Mucosa of rectum (tissue), 2 donors: ENCODE measurements at regions not wholly inside any gene's neighbourhood (a gene's known extent, or its start where the extent isn't known, plus 50 kb on each side); places are given as distances from the start of the nearest gene placed in this dataset.
"Not testable (repeated sequence)": the region's sequence is repeated elsewhere in the genome, so short reads cannot be mapped to it uniquely, and the experiment has no call there.

ENCODE experiments used
- H3K27ac ChIP-seq, 2 donors: one replicate each; pipeline ENCODE4 v1.7.0; 2013; ENCODE audit warnings: inconsistent platforms in 2 of 2, low read depth in 2 of 2, low read length in 2 of 2
- H3K27me3 ChIP-seq, 2 donors: one replicate each; pipeline ENCODE4 v1.7.0; 2013; ENCODE audit warnings: low read length in 2 of 2; ENCODE audit not compliant: control insufficient read depth in 2 of 2, insufficient read depth in 2 of 2
- H3K36me3 ChIP-seq, 2 donors: one replicate each; pipeline ENCODE4 v1.7.0; 2013; ENCODE audit warnings: low read length in 2 of 2; ENCODE audit not compliant: control insufficient read depth in 2 of 2, insufficient read depth in 2 of 2
- H3K4me1 ChIP-seq, 2 donors: one replicate each; pipeline ENCODE4 v1.7.0; 2013; ENCODE audit warnings: low read length in 2 of 2, mild to moderate bottlenecking in 1 of 2; ENCODE audit not compliant: control insufficient read depth in 2 of 2, insufficient read depth in 2 of 2
- H3K4me3 ChIP-seq, 2 donors: one replicate each; pipeline ENCODE4 v1.7.0; 2013; ENCODE audit warnings: low read length in 2 of 2
- H3K9ac ChIP-seq, 2 donors: one replicate each; pipeline ENCODE4 v1.7.0; 2013; ENCODE audit warnings: low read length in 2 of 2, low read depth in 1 of 2, mild to moderate bottlenecking in 1 of 2
- H3K9me3 ChIP-seq, 2 donors: one replicate each; pipeline ENCODE4 v1.7.0; 2013; ENCODE audit warnings: low read length in 2 of 2; ENCODE audit not compliant: control insufficient read depth in 2 of 2
- donor health status: healthy.
- donor health status: Normal muscosa, but diverticular disease.

DNA sequence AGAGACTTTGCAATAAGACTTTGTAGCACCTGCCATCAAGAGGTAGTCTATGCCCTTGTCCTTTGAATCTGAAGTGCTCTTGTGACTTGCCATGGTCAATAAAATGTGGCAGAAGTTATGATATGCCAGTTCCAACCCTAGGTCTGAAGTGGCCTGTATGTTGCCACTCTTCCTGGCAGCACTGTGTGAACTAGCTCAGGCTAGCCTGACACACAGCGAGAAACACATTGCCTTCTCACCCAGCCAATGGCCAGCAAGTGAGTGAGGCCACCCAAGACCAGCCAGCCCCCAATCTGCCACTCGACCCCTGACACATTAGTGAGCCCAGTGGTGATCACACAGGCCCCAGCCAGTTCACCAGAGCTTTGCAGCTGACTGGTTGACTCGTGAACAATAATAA is 52.7 kb upstream of the OSMR start:
- no peak overlapping the region for H3K27ac ChIP-seq

DNA sequence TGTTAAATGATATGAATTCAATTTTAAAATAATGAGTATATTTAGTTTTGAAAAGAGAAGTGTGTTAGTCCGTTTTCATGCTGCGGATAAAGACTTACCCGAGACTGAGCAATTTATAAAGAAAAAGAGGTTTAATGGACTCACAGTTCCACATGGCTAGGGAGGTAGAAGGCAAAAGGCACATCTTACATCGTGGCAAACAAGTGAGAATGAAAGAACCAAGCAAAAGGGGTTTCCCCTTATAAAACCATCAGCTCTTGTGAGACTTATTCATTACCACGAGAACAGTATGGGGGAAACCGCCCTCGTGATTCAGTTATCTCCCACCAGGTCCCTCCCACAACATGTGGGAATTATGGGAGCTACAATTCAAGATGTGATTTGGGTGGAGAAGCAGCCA is 51.8 kb upstream of the OSMR start:
- H3K27me3 ChIP-seq, H3K36me3 ChIP-seq, H3K4me3 ChIP-seq, H3K9ac ChIP-seq, H3K4me1 ChIP-seq, H3K27ac ChIP-seq, H3K9me3 ChIP-seq: not testable (repeated sequence)

More for the DNA sequence above, 52.7 kb upstream of the OSMR start:
- no peaks in the 10 kb centered on the region for H3K9me3 ChIP-seq
- no peak overlapping the region for H3K4me3 ChIP-seq
- H3K27me3 ChIP-seq = no peaks in the 10 kb centered on the region
- H3K9ac ChIP-seq = no peak overlapping the region
- H3K4me1 ChIP-seq = no peaks in the 10 kb centered on the region
- H3K36me3 ChIP-seq = no peaks in the 10 kb centered on the region

DNA sequence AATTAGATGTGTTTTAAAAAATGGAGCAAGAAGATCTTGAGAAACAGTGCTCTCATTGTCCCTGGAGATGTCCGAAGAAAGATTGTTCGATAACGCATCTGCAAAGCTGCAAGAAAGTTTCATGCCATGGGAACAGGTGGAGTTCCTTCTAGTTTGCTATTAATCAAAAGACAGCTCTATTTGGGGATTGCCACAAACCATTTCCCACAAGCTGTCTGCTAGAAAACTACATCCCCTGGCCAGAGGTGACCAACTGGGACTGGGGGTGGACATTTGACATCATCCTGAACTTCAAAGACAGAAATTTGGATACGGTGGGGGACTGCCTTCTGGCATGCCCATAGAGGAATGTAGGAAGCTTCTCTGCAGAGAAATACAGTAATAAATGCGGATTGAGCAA is 50.8 kb upstream of the OSMR start:
- no peaks in the 10 kb centered on the region for H3K36me3 ChIP-seq
- H3K27me3 ChIP-seq = no peaks in the 10 kb centered on the region
- H3K9me3 ChIP-seq = no peaks in the 10 kb centered on the region
- no peak overlapping the region for H3K27ac ChIP-seq
- H3K4me3 ChIP-seq = no peak overlapping the region
- H3K9ac ChIP-seq = no peak overlapping the region
- no peaks in the 10 kb centered on the region for H3K4me1 ChIP-seq

DNA sequence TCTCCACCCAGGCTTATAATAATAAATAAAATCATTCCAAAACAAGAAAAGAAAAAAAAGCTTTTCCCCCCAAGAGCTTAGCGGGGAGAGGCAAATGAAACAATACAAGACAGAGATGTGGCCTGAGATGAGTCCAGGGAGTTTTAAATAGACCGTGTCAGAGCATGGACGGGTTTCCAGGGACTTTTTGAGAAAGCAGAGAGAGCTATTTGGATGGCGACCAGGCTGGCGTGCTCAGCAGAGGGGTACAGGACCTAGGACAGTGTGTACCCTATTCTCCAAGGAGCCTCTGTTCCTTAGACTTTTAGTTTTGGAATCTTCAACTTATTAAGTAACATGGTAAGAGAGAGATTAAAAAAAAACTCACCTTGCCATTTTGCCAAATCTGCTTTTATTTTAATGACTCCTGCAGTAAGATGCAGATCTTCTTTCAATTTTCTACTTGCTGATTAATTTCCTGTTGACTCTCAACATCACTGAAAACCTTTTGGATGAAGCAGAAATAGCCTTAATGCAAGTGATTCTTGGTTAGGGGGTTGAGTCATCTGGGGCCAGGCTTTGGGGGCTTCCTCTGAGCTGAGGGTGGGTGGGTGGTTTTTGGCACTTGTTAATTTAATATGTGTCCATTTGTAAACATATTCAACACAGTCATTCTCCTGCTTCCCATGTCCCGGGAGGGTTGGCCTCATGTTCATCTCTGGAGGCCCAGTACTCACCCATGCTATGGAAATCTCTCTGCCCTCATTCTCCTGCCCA is 49.6 kb upstream of the OSMR start:
- no peak overlapping the region for H3K4me3 ChIP-seq
- H3K27ac ChIP-seq = peak overlapping the region; percentile 19 to 23
- H3K9me3 ChIP-seq = no peaks in the 10 kb centered on the region
- H3K9ac ChIP-seq = no peak overlapping the region
- no peaks in the 10 kb centered on the region for H3K4me1 ChIP-seq
- no peaks in the 10 kb centered on the region for H3K36me3 ChIP-seq
- H3K27me3 ChIP-seq = no peaks in the 10 kb centered on the region
